ENCODE measurements at regions not wholly inside any gene's neighbourhood (a gene's known extent, or its start where the extent isn't known, plus 50 kb on each side); places are given as distances from the start of the nearest gene placed in this dataset.

DNA sequence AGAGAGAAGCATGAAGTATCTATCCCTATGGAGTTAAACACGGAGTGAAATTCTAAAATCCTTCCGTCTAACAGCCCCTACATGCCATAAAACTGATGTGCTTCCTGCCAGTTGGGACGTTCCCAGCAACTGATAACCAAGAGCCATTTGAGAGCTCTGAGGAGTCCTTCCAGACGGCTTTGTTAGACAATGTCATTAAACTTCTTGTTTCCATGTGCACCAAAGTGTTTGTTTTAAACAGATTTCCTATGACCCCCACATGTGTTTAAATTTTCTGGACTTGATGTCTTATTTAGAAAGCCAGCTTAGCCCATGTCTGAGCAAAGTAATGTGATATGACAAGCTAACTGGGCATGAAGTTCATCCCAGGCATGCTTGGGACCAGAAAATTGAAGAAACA lies 57.2 kb upstream of the LPAR1 start:
- Histone ChIP-seq H4K20me1 (replicated peaks; ENCODE audit: control insufficient read depth, extremely low read depth, insufficient read depth, low read length) (no peaks in the 10 kb centered on the region), H3K9me1 (replicated peaks; ENCODE audit: control insufficient read depth, extremely low read depth, insufficient read depth, low read length) (no peaks in the 10 kb centered on the region), H3K4me3 (replicated peaks in 1 of 3; ENCODE audit: insufficient read depth in 1 of 3, low read depth in 1 of 3, low read length in 3 of 3) (no peak overlapping the region), H3K27me3 (ENCODE audit: control insufficient read depth in 2 of 2, insufficient read depth in 2 of 2, low read length in 2 of 2) (no peaks in the 10 kb centered on the region), H3K4me1 (ENCODE audit: control insufficient read depth, extremely low read depth, insufficient read depth, low read length) (no peaks in the 10 kb centered on the region), H3K4me2 (ENCODE audit: insufficient read depth, low read length) (no peak overlapping the region), H3K36me3 (ENCODE audit: control insufficient read depth in 2 of 2, extremely low read depth in 1 of 2, insufficient read depth in 2 of 2, low read length in 2 of 2) (no peaks in the 10 kb centered on the region), H3K9ac (replicated peaks; ENCODE audit: extremely low read depth, insufficient read depth, low read length) (no peak overlapping the region), H3K9me3 (replicated peaks; ENCODE audit: control insufficient read depth, insufficient read depth, low read length) (no peaks in the 10 kb centered on the region), H3K27ac (ENCODE audit: insufficient read depth, low read depth, low read length) (no peak overlapping the region), H2AFZ (ENCODE audit: low read depth, low read length) (no peak overlapping the region), H3K79me2 (ENCODE audit: control insufficient read depth, insufficient read depth, low read length) (no peaks in the 10 kb centered on the region)
- POLR2A ChIA-PET: no interaction called here
- intact Hi-C loops (cut with micrococcal nuclease) (no loop called here), dilution Hi-C loops (cut with MboI; ENCODE audit: extremely low pct_ligation_motif_present, low sequenced_read_pairs) (no loop called here)
- FAIRE-seq (no peak), DNase-seq (ENCODE audit: low read depth, low spot score) (no peak)
- CTCF ChIA-PET: no interaction called here
- BruUV-seq (replicated peaks): no TSS peak
- TF ChIP-seq JUN (IDR thresholded peaks at IDR 0.05; ENCODE audit: borderline replicate concordance, insufficient read depth, insufficient read length, low read depth): no peak
- TF ChIP-seq FOS (IDR thresholded peaks at IDR 0.05; ENCODE audit: borderline replicate concordance, insufficient read depth, low read length): no peak
- TF ChIP-seq, protein P1, sequence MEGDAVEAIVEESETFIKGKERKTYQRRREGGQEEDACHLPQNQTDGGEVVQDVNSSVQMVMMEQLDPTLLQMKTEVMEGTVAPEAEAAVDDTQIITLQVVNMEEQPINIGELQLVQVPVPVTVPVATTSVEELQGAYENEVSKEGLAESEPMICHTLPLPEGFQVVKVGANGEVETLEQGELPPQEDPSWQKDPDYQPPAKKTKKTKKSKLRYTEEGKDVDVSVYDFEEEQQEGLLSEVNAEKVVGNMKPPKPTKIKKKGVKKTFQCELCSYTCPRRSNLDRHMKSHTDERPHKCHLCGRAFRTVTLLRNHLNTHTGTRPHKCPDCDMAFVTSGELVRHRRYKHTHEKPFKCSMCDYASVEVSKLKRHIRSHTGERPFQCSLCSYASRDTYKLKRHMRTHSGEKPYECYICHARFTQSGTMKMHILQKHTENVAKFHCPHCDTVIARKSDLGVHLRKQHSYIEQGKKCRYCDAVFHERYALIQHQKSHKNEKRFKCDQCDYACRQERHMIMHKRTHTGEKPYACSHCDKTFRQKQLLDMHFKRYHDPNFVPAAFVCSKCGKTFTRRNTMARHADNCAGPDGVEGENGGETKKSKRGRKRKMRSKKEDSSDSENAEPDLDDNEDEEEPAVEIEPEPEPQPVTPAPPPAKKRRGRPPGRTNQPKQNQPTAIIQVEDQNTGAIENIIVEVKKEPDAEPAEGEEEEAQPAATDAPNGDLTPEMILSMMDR (IDR thresholded peaks at IDR 0.05; ENCODE audit: extremely low read depth in 1 of 2, insufficient read depth in 1 of 2, low read depth in 1 of 2, low read length in 2 of 2): no peak
- no peak for TF ChIP-seq EZH2 (IDR thresholded peaks at IDR 0.05; ENCODE audit: borderline replicate concordance, low read depth, low read length, severe bottlenecking)
- TF ChIP-seq GATA2 (IDR thresholded peaks at IDR 0.05; ENCODE audit: insufficient read depth, insufficient read length, low read depth, low read length): no peak
- TF ChIP-seq, protein P2, sequence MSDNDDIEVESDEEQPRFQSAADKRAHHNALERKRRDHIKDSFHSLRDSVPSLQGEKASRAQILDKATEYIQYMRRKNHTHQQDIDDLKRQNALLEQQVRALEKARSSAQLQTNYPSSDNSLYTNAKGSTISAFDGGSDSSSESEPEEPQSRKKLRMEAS (IDR thresholded peaks at IDR 0.05; ENCODE audit: insufficient read depth, insufficient read length): no peak
- TF ChIP-seq POLR2A (IDR thresholded peaks at IDR 0.05; ENCODE audit: low read depth, low read length): no peak
- TF ChIP-seq MYC (IDR thresholded peaks at IDR 0.05; ENCODE audit: low read depth, low read length): no peak
- no peak for TF ChIP-seq POLR2AphosphoS5 (IDR thresholded peaks at IDR 0.05; ENCODE audit: insufficient read depth, low read depth, low read length)

Measured in endothelial cell of umbilical vein (primary cell).